ENCODE measurements at regions not wholly inside any gene's neighbourhood (a gene's known extent, or its start where the extent isn't known, plus 50 kb on each side); places are given as distances from the start of the nearest gene placed in this dataset.
"Not testable (repeated sequence)": the region's sequence is repeated elsewhere in the genome, so short reads cannot be mapped to it uniquely, and the experiment has no call there.

- Histone ChIP-seq H3K9me3 (no peaks in the 10 kb centered on the region), H3K27me3 (no peaks in the 10 kb centered on the region), H3K36me3 (no peaks in the 10 kb centered on the region), H3K27ac (no peak overlapping the region), H3K4me1 (no peaks in the 10 kb centered on the region), H3K4me3 (no peak overlapping the region)
- intact Hi-C loops (cut with DNase I; ENCODE audit: low total_unique reads) = no loop called here
- TF ChIP-seq CTCF (IDR thresholded peaks at IDR 0.05) = no peak
- DNase-seq = no peak
Observed at GRCh38 chr10:2037246-2037645, 299.9 kb upstream of the ADARB2 start.

GRCh38 chr10:2036209-2036608 is 298.9 kb upstream of the ADARB2 start:
- H3K4me3 ChIP-seq = no peak overlapping the region
- H3K9me3 ChIP-seq = no peaks in the 10 kb centered on the region
- intact Hi-C loops (cut with DNase I; ENCODE audit: low total_unique reads) = no loop called here
- no peak for DNase-seq
- H3K27ac ChIP-seq = no peak overlapping the region
- no peaks in the 10 kb centered on the region for H3K27me3 ChIP-seq
- H3K36me3 ChIP-seq = no peaks in the 10 kb centered on the region
- TF ChIP-seq CTCF (IDR thresholded peaks at IDR 0.05) = no peak
- no peaks in the 10 kb centered on the region for H3K4me1 ChIP-seq

DNA sequence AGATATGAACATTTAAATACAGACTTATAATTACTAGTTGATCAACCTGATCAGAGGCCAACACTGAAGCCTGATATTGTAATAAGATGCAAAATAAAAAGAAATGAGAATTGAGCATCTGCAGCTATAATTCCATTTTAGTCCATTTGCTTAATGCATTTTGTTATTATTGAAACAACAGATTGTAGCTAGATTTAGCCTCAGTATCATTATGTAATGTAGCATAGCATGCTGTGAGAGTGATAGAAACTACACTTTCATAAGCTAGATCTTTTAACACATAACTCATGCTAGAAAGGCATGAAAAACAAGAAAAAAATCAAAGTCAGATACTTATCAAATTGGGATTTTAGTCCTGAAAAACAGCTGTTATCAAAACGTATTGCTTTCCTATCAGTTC is 292.7 kb upstream of the ADARB2 start:
- intact Hi-C loops (cut with DNase I; ENCODE audit: low total_unique reads) = no loop called here

GRCh38 chr10:2026936-2027335 is 289.6 kb upstream of the ADARB2 start:
- Histone ChIP-seq H3K27me3 (no peaks in the 10 kb centered on the region), H3K4me3 (no peak overlapping the region), H3K27ac (no peak overlapping the region), H3K9me3 (no peaks in the 10 kb centered on the region), H3K36me3 (no peaks in the 10 kb centered on the region), H3K4me1 (no peaks in the 10 kb centered on the region)
- intact Hi-C loops (cut with DNase I; ENCODE audit: low total_unique reads) = no loop called here
- no peak for DNase-seq
- TF ChIP-seq CTCF (IDR thresholded peaks at IDR 0.05) = no peak

More for the DNA sequence above, 292.7 kb upstream of the ADARB2 start:
- TF ChIP-seq CTCF (IDR thresholded peaks at IDR 0.05) = no peak
- no peaks in the 10 kb centered on the region for H3K36me3 ChIP-seq
- H3K27ac ChIP-seq = no peak overlapping the region
- H3K4me1 ChIP-seq = no peaks in the 10 kb centered on the region
- H3K9me3 ChIP-seq = no peaks in the 10 kb centered on the region
- H3K4me3 ChIP-seq = no peak overlapping the region
- DNase-seq = no peak
- no peaks in the 10 kb centered on the region for H3K27me3 ChIP-seq

- intact Hi-C loops (cut with DNase I; ENCODE audit: low total_unique reads); H3K27me3 ChIP-seq; H3K27ac ChIP-seq; H3K4me1 ChIP-seq; H3K9me3 ChIP-seq; H3K4me3 ChIP-seq; H3K36me3 ChIP-seq; DNase-seq: not testable (repeated sequence)
Observed at GRCh38 chr10:2024750-2025149, 287.4 kb upstream of the ADARB2 start.

DNA sequence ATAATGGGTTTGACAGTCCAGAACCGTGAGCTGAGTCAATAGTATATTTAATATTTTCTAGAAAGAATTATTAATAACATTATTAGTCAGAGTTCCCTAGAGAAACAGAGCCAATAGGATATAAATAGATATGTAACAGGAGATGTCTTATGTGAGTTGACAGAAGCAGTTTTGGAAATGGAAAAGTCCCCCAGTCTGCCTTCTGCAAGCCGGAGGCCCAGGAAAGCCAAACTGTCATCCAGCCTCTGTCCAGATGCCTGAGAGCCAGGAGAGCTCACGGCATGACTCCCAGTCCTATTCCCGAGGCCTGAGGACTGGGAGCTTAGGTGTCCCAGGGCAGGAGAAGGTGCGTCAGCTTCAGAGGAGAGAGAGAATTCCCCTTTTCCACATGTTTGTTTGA is 286.4 kb upstream of the ADARB2 start:
- Histone ChIP-seq H3K36me3 (no peaks in the 10 kb centered on the region), H3K27ac (no peak overlapping the region), H3K4me1 (no peaks in the 10 kb centered on the region), H3K27me3 (no peaks in the 10 kb centered on the region), H3K9me3 (no peaks in the 10 kb centered on the region), H3K4me3 (no peak overlapping the region)
- no peak for TF ChIP-seq CTCF (IDR thresholded peaks at IDR 0.05)
- intact Hi-C loops (cut with DNase I; ENCODE audit: low total_unique reads) = no loop called here
- DNase-seq = no peak

All from tibial artery (tissue), 4 donors.